Stimulated activated CD4-positive, alpha-beta T cell treated with anti-CD3 and anti-CD28 coated beads, Interleukin-15, amount 100 ng/mL, for 48 hours (primary cell): ENCODE measurements at regions not wholly inside any gene's neighbourhood (a gene's known extent, or its start where the extent isn't known, plus 50 kb on each side); places are given as distances from the start of the nearest gene placed in this dataset.
A peak's percentile ranks its signal among the peaks of the same experiment; 100 is the strongest.

Source experiments
- DNase-seq, 2 donors: peaks; one replicate each; pipeline ENCODE4 v3.0.0-alpha.2; 2020; ENCODE audit warnings: low read depth in 2 of 2

DNA sequence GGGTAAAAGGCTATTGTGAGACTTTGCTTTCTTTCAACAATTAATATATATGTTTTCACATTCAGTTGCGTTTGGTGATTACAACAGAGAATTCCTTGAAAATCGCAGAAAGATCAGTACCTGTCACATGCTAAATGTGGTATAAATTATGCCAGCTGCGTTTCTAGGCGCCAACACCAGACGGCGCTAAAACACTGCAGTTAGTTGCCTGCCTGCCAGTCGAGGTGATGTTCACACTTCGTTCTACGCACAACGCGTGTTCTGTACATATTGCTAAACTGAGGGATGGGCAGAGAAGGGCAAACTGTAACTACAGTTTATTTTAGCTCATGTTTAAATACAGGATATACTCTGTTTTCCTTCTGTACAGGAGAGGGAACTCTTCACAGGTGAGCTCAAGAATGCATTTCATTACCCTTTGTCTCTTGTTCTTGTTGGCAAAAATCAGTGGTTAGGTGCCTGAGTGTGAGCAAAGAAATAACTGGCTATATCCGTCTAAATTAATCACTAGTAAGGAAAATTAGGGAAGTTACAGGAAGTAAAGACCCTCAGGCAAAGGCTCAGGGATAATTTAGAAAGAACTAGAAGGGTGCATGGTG lies 100.1 kb upstream of the RGS17 start:
- peak; percentile 4 to 39 for DNase-seq

DNA sequence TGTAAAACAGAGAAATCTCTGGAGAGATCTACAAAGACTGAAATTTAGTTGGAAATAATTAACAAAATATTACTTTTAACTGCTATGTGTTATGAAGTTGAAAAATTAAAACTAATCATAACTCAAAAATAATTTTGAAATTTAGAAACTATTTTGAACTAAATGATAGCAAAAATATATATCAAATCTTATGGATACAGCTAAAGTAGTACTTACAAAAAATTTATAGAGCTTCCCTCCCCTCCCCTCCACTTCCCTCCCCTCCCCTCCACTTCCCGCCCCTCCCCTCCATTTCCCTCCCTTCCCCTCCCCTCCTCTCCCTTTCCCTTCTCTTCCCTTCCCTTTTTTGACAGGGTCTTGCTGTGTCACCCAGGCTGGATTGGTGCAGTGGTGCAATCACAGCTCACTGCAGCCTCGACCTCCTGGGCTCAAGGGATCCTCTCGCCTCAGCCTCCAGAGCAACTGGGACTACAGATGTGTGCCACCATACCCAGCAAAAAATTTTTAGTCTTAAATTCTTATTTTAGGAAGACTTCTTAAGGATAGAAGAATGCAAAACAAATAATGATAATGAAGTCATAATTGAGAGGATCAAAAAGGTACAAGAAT lies 87.2 kb upstream of the RGS17 start:
- no peak for DNase-seq

DNA sequence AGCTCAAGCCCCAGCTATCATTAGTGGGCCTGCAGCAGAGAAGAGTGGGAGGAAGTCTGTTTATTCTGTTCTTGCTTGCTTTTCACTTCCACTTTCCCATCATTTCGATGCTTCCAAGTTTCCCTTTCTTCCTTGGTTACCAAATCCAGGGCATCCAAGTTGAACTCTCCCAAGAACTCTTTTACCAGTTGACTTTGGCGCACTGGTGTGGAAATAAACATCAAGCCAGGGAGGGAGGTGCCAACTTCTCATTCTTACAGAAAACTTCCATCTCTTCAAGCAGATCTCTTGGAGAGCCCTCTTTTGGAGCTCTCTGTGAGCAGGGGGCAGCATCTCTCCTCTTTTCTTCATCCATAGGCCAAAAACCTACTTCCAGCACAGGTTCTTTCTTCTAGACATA lies 85.7 kb upstream of the RGS17 start:
- no peak for DNase-seq

DNA sequence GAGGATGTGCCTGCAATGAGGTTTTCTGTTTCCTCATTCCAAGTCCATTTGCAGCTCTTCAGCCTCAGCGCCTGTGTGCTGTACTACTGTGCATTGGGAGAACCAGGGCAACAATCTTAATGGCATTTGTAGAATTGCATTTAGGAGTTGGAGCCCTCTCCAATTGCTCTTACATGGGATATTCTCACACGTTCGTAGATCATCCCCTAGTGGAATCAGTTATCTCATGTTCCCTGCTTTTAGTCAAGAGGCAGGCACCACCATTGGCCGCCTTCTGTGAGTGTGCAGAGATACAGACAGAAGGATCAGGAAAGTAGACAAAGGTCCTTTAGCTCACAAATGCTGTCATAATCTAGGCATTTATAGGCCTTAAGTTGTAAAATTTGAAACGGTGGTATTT lies 84.2 kb upstream of the RGS17 start:
- no peak for DNase-seq

DNA sequence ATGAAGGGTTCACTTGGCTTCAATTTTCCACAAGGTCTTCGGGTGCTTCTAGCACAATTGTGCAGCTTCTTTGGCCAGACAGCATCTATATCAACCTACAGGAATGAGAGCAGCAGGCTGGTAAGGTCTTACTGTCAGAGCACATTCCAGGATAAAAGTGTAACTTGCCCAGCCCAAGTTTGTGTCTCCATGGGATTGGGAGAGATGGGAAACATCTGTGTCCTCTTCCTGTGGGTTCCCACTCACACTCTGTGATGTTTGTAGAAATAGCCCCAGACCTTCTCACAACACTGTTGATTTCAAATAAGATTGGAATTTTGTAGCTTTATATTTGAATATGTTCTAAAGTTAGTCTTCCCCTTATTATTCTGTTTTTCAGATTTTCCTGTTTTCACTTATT lies 83.4 kb upstream of the RGS17 start:
- no peak for DNase-seq

DNA sequence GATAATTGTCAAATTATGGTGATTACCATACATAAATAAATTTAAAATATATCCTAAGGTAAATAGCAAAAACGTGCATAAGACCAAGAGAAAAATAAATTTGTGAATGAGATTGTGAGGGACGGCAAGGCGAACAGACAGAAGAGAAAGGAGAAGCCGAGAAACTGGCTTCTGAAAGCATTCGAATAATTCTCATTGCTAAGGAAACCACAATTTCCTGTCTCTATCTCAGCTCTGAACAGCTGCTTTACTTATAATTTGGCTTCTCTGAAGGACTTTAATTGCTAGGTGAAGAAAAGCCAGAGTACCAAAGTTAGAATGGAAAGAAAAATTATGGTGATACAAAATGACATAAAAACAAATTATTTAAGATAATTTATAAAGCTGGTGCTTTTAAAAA lies 79.0 kb upstream of the RGS17 start:
- DNase-seq: no peak

DNA sequence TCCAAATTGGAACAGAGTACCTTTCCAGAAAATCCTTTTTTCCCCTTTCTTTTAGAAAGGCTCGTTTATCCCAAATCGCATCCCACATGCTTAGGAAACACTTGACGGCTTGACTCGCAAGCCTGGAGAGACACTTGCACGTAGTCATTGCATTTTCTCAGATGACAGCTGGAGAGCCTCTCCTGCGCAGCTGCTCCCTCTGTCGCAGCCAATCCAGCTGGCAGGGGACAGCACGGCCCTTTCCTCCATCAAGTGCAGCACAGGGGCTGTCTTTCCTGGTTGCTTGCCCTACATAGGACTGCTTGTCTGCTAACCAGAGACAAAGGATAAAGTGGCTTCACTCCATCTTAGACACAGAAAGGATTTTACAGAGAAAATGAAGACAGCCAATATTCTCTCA lies 77.6 kb upstream of the RGS17 start:
- no peak for DNase-seq

DNA sequence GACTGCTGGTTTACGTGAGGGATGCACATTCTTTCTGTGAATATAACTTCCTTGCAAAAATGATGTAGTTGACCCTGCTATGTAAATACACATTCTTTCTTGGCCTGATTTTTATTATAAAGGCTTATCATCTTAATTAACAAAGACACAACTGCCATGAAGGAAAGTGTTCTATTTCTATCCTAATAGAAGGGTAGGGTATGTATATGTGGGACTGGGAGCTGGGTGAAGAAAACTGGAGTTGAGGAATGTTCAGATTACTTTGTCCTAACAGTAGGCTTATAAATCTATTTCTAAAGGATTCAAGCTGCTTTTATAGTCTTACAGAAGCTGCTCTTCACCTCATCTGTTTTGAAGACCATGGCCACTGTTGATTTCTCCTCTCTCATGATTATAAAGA lies 76.5 kb upstream of the RGS17 start:
- no peak for DNase-seq

DNA sequence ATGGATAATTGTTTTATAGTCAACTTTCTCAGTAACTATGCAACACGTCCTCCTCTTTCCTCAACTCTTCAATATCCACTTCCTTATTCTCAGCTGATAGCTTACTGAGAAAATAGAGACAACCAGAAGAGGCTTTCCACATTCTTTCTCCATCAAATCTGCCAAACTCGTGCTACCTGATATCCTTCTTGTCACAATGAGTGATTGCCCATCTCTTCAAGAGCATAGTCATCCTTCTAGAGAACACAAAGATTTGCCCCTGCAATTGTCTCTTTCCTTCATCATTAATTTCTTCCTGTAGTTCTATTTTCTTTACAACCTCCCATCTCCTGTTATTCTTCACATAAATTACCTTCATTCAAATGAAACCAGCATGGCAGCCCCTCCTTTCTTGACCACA lies 75.9 kb upstream of the RGS17 start:
- no peak for DNase-seq

DNA sequence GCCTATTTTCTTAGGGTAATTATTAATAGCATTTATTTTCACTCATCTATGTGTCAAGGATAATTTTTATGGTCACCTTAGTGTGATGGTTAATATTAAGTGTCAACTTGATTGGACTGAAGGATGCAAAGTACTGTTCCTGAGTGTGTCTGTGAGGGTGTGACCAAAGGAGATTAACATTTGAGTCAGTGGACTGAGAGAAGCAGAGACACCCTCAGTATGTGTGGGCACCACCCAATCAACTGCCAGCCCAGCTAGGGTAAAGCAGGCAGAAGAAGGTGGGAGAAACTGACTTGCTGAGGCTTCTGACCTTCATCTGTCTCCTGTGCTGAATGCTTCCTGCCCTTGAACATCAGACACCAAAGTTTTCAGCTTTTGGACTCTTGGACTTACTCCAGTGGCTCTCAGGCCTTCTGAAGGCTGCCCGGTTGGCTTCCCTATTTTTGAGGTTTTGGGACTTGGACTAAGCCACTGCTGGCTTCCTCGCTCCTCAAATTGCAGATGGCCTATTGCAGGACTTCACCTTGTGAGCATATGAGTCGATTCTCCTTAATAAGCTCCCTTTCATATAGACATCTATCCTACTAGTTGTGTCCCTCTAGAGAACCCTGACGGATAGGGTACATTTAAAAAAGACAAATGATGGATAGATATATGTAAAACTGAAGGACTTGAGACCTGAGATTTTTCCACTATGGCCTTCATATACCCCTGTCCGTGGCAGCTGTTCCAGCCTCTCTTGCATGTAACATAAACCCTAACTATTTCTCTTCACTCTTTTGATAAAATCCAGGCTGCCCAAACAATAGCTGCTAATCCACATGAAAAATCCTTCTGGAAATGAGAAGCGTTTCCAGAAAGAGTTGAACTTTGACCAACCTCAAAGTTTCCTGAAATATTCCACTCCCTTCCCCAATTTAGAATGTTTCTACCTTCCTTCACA lies 62.1 kb upstream of the RGS17 start:
- no peak for DNase-seq

DNA sequence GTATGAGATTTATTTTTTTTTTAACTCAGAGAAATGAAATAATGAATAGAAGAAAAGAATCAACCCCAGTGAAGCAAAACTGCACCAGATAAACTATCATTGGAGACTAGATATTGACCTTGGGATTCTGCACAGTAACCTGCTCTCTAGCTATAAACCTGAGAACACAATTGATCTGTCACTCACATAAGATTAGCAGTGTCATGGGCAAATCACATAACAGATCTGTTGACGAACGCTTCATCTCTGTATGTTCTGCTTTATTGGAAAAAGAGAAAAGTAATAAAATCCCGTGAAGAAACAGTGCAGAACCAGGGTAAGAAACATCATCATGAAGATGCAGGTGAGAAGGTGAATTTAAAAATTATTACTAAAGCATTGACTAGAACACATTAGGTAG lies 52.8 kb upstream of the RGS17 start:
- DNase-seq: no peak
